OCI-LY1 (cell line): ENCODE measurements at regions not wholly inside any gene's neighbourhood (a gene's known extent, or its start where the extent isn't known, plus 50 kb on each side); places are given as distances from the start of the nearest gene placed in this dataset.

Experiments used
- H2AFZ ChIP-seq: fragments of 200-600 bp; sonication (generic), shearing (Covaris generic); 2 replicates; pipeline ENCODE4 v1.6.0; 2014; ENCODE audit warnings: antibody characterized with exemption, mild to moderate bottlenecking, low read length
- H3F3A ChIP-seq: fragments of 200-600 bp; sonication (generic), shearing (Covaris generic); 2 replicates; pipeline ENCODE4 v1.6.0; 2014; ENCODE audit warnings: mild to moderate bottlenecking, antibody characterized with exemption, low read length, moderate library complexity; ENCODE audit not compliant: insufficient read depth
- H3K27ac ChIP-seq: fragments of 200-600 bp; sonication (generic); 2 replicates; pipeline ENCODE4 v1.5.1; 2014; ENCODE audit warnings: low read length, mixed run types, mild to moderate bottlenecking, low read depth; ENCODE audit not compliant: poor library complexity, severe bottlenecking
- H3K27me3 ChIP-seq: fragments of 200-600 bp; sonication (generic); 2 replicates; pipeline ENCODE4 v1.6.0; 2014; ENCODE audit warnings: antibody characterized with exemption, mild to moderate bottlenecking, low read length, moderate library complexity; ENCODE audit not compliant: insufficient read depth
- H3K36me3 ChIP-seq: fragments of 200-600 bp; sonication (generic); 2 replicates; pipeline ENCODE4 v1.6.1; 2014; ENCODE audit warnings: mild to moderate bottlenecking, antibody characterized with exemption, low read length, moderate library complexity, mixed read lengths; ENCODE audit not compliant: insufficient read depth
- H3K4me1 ChIP-seq: fragments of 200-600 bp; sonication (generic); 2 replicates; pipeline ENCODE4 v1.5.1; 2014; ENCODE audit warnings: mild to moderate bottlenecking, low read length, moderate library complexity; ENCODE audit not compliant: insufficient read depth, severe bottlenecking
- H3K4me2 ChIP-seq: fragments of 200-600 bp; sonication (generic), shearing (Covaris generic); 2 replicates; pipeline ENCODE4 v1.6.1; 2014; ENCODE audit warnings: low read length
- H3K4me3 ChIP-seq: fragments of 200-600 bp; sonication (generic); 2 replicates; pipeline ENCODE4 v1.5.1; 2014; ENCODE audit warnings: low read length, low read depth, mild to moderate bottlenecking, mixed read lengths; ENCODE audit not compliant: poor library complexity, severe bottlenecking
- H3K79me2 ChIP-seq: fragments of 200-600 bp; shearing (Covaris generic); 2 replicates; pipeline ENCODE4 v1.6.1; 2016; ENCODE audit warnings: mixed run types, low read length, mixed read lengths; ENCODE audit not compliant: insufficient read depth
- H3K9ac ChIP-seq: fragments of 200-600 bp; sonication (generic), shearing (Covaris generic); 2 replicates; pipeline ENCODE4 v1.6.1; 2014; ENCODE audit warnings: mild to moderate bottlenecking, low read length, mixed read lengths
- H3K9me2 ChIP-seq: fragments of 200-600 bp; sonication (generic), shearing (Covaris generic); 2 replicates; pipeline ENCODE4 v1.6.1; 2014; ENCODE audit warnings: low read depth, mild to moderate bottlenecking, low read length, mixed read lengths
- H3K9me3 ChIP-seq: fragments of 200-600 bp; shearing (Covaris generic); 2 replicates; pipeline ENCODE4 v1.6.1; 2014; ENCODE audit warnings: low read length, mixed read lengths
- H4K20me1 ChIP-seq: fragments of 200-600 bp; sonication (generic), shearing (Covaris generic); 2 replicates; pipeline ENCODE4 v1.6.0; 2016; ENCODE audit warnings: mild to moderate bottlenecking, low read length; ENCODE audit not compliant: insufficient read depth
- CTCF ChIP-seq: fragments of 200-600 bp; sonication (generic), shearing (Covaris generic); IDR thresholded peaks from 2 replicates; pipeline ENCODE4 v1.5.1; 2017; ENCODE audit warnings: mild to moderate bottlenecking, antibody characterized with exemption, low read length, moderate library complexity, mixed read lengths
- EZH2 ChIP-seq: fragments of 200-600 bp; sonication (generic), shearing (Covaris generic); IDR thresholded peaks from 2 replicates; pipeline ENCODE4 v1.8.0; 2017; ENCODE audit warnings: borderline replicate concordance, mixed run types, mild to moderate bottlenecking, antibody characterized with exemption, low read length, moderate library complexity, mixed read lengths

DNA sequence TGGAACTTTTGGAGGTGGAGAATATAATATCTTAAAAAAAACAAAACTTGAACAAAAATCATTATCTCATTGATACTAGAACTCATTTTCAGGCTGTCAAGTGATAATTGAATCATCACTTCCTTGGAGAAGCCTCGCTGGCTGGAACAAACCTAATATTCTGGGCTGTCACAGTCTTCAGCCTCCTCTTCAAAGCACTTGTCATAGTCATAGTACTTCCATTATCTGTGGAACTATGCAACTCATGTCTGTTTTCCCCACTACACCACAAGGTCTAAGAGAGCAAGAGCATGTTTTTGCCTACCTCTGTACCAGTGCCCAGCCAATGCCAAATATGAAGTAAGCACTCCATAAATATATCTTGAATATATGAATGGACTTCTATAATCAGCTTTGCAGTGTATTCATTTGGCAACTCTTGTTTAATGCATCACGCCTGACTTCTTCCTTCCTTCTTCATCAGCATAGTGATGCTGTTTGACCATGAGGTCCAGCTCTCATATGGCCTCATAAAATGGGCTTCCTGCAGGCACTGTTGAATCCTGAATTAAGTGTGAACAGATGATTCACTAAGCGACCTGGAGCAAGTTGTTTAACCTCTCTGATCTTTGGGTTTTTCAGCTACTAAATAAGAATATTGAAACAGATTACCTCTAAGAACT is 86.6 kb upstream of the SNRK start:
- Histone ChIP-seq H4K20me1 (no peaks in the 10 kb centered on the region), H3K79me2 (no peaks in the 10 kb centered on the region), H3K9ac (no peak overlapping the region)

GRCh38 chr3:43198791-43199644 is 87.3 kb upstream of the SNRK start:
- no peaks in the 10 kb centered on the region for H3K79me2 ChIP-seq
- no peak for TF ChIP-seq CTCF
- no peak for TF ChIP-seq EZH2
- H3K9me3 ChIP-seq = no peaks in the 10 kb centered on the region
- no peak overlapping the region for H3K27ac ChIP-seq
- no peak overlapping the region for H2AFZ ChIP-seq
- no peaks in the 10 kb centered on the region for H4K20me1 ChIP-seq
- no peak overlapping the region for H3K9ac ChIP-seq
- H3K9me2 ChIP-seq = no peaks in the 10 kb centered on the region
- H3K4me3 ChIP-seq = no peak overlapping the region
- H3F3A ChIP-seq = no peaks in the 10 kb centered on the region
- no peak overlapping the region for H3K4me2 ChIP-seq
- no peaks in the 10 kb centered on the region for H3K27me3 ChIP-seq
- no peaks in the 10 kb centered on the region for H3K4me1 ChIP-seq
- H3K36me3 ChIP-seq = no peaks in the 10 kb centered on the region

More for the DNA sequence above, 86.6 kb upstream of the SNRK start:
- TF ChIP-seq EZH2 (no peak), CTCF (no peak)
- Histone ChIP-seq H3K9me2 (no peaks in the 10 kb centered on the region), H3K4me2 (no peak overlapping the region), H2AFZ (no peak overlapping the region), H3K4me3 (no peak overlapping the region), H3K4me1 (no peaks in the 10 kb centered on the region), H3F3A (no peaks in the 10 kb centered on the region), H3K27me3 (no peaks in the 10 kb centered on the region), H3K9me3 (no peaks in the 10 kb centered on the region), H3K36me3 (no peaks in the 10 kb centered on the region), H3K27ac (no peak overlapping the region)

DNA sequence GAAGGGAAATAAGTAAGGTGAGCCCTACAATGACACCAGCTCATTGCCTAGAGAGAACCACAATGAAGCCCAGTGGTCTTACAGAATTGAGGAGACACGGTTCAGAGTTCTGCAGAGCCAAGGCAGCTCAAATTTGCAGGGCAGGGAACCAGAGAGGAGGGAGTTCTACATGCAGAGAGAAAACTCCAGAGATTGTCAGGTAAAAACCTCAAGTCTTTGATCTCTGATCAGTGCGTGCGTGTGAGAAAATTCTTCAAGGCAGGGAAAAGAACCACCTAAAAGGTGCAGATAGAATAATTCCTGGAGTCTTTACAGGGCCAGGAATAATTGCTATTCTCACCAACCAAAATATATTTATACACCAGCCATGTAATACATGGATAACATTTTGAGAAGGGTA is 88.0 kb upstream of the SNRK start:
- Histone ChIP-seq H2AFZ (no peak overlapping the region), H3K9ac (no peak overlapping the region), H3K36me3 (no peaks in the 10 kb centered on the region), H4K20me1 (no peaks in the 10 kb centered on the region), H3K79me2 (no peaks in the 10 kb centered on the region), H3K9me3 (no peaks in the 10 kb centered on the region), H3K27me3 (no peaks in the 10 kb centered on the region), H3F3A (no peaks in the 10 kb centered on the region), H3K4me1 (no peaks in the 10 kb centered on the region), H3K4me2 (no peak overlapping the region), H3K4me3 (no peak overlapping the region), H3K27ac (no peak overlapping the region), H3K9me2 (no peaks in the 10 kb centered on the region)
- TF ChIP-seq EZH2 (no peak), CTCF (no peak)
